B cell (primary cell): ENCODE measurements at regions not wholly inside any gene's neighbourhood (a gene's known extent, or its start where the extent isn't known, plus 50 kb on each side); places are given as distances from the start of the nearest gene placed in this dataset.

Source experiments
- EZH2 ChIP-seq: IDR thresholded peaks from 2 replicates; pipeline ENCODE4 v1.6.1; 2012; ENCODE audit warnings: borderline replicate concordance, low read depth, mild to moderate bottlenecking, moderate library complexity, low read length; ENCODE audit not compliant: insufficient read depth, poor library complexity, severe bottlenecking
- TF ChIP-seq, protein P1 (sequence below): fragments of 200-600 bp; IDR thresholded peaks from one replicate; pipeline ENCODE4 v1.8.0; 2022; ENCODE audit warnings: antibody characterized with exemption, mild to moderate bottlenecking

DNA sequence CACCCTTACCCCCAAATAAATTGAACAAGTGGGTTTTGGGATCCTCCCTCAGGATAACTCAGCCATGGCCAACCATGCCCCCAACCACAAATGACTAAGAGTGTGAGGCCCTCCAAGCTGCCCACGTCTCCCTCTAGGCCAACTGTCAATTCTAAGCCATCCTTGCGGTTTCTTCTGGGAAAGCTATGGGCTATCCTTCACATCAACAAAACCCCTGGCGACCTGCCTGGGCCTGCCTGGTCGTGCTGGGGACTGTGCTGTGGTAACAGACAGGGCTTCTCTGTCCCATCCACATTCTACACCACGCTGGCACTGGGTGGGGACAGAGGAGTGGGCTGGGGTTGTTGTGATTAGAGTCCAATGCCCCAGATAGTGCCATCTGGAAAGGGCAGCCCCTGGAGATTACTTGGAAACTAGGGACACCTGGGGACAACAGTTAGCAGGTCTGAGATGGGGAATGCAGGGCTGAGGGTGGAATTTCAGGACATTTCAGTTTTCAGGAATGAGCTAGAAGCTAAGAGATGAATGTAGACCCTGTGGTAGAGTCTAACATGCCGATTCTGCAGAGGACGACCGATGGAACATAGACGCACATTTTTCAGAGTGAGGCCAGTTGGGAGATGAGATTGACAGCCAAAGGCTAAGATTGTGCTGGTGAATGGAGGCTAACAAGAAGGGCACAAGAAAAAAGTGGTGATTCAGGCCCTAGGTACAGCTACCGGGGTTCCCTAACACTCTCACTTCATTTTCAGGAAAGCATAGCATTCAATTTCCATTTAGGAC is 131.9 kb downstream of the RASSF10 start:
- TF ChIP-seq EZH2 = no peak
- TF ChIP-seq, protein P1, sequence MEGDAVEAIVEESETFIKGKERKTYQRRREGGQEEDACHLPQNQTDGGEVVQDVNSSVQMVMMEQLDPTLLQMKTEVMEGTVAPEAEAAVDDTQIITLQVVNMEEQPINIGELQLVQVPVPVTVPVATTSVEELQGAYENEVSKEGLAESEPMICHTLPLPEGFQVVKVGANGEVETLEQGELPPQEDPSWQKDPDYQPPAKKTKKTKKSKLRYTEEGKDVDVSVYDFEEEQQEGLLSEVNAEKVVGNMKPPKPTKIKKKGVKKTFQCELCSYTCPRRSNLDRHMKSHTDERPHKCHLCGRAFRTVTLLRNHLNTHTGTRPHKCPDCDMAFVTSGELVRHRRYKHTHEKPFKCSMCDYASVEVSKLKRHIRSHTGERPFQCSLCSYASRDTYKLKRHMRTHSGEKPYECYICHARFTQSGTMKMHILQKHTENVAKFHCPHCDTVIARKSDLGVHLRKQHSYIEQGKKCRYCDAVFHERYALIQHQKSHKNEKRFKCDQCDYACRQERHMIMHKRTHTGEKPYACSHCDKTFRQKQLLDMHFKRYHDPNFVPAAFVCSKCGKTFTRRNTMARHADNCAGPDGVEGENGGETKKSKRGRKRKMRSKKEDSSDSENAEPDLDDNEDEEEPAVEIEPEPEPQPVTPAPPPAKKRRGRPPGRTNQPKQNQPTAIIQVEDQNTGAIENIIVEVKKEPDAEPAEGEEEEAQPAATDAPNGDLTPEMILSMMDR = no peak
